Endothelial cell of umbilical vein (primary cell): ENCODE measurements at regions not wholly inside any gene's neighbourhood (a gene's known extent, or its start where the extent isn't known, plus 50 kb on each side); places are given as distances from the start of the nearest gene placed in this dataset.

Experiments
- BruUV-seq: library from RNA; stranded (reverse); fragments of 400-500 nt; replicated peaks from 2 replicates; lab custom pipeline; 2021; lab: Mats Ljungman, UMichigan
- CTCF ChIA-PET: fragments of 300-600, 350-600 bp; sonication (Branson Sonifier 250); formaldehyde crosslinking; loops from one replicate; lab custom pipeline; 2021; ENCODE audit warnings: antibody characterized with exemption, inconsistent platforms; lab: Charles Lee
- POLR2A ChIA-PET: fragments of 300-600, 350-600 bp; sonication (Branson Sonifier 250); formaldehyde crosslinking; loops from one replicate; lab custom pipeline; 2021; ENCODE audit warnings: antibody characterized with exemption, inconsistent platforms; lab: Charles Lee
- DNase-seq: peaks from one replicate; pipeline ENCODE4 v3.0.0-alpha.2; 2011; ENCODE audit warnings: low read depth, low spot score
- FAIRE-seq: peaks from 2 replicates; lab custom pipeline; 2011; peaks lifted over from hg19 to GRCh38; lab: Jason Lieb, UNC
- H2AFZ ChIP-seq: 2 replicates; pipeline ENCODE4 v1.6.0; 2012; ENCODE audit warnings: low read depth, low read length, control low read depth, inconsistent platforms
- H3K27ac ChIP-seq: 2 replicates; pipeline ENCODE4 v1.5.1; 2011; ENCODE audit warnings: low read depth, mild to moderate bottlenecking, control low read depth, low read length, moderate library complexity; ENCODE audit not compliant: insufficient read depth
- H3K27me3 ChIP-seq, 2 experiments: 2 replicates each; pipeline versions ENCODE4 v1.6.0 to v1.6.1; 2011; ENCODE audit warnings: low read length in 2 of 2, mixed read lengths in 1 of 2; ENCODE audit not compliant: control insufficient read depth in 2 of 2, insufficient read depth in 2 of 2
- H3K36me3 ChIP-seq, 2 experiments: 2 replicates in 1 of 2; 3 replicates in 1 of 2; pipeline ENCODE4 v1.5.1; 2011; ENCODE audit warnings: low read length in 2 of 2, mild to moderate bottlenecking in 1 of 2, moderate library complexity in 1 of 2; ENCODE audit not compliant: control insufficient read depth in 2 of 2, insufficient read depth in 2 of 2; ENCODE audit errors: extremely low read depth in 1 of 2
- H3K4me1 ChIP-seq: 3 replicates; pipeline ENCODE4 v1.5.1; 2011; ENCODE audit warnings: mild to moderate bottlenecking, low read length; ENCODE audit not compliant: control insufficient read depth, insufficient read depth; ENCODE audit errors: extremely low read depth
- H3K4me2 ChIP-seq: 2 replicates; pipeline ENCODE4 v1.6.1; 2011; ENCODE audit warnings: low read length, control low read depth, mixed read lengths; ENCODE audit not compliant: insufficient read depth
- H3K4me3 ChIP-seq, 3 experiments: fragments of 200-600 bp in 1 of 3; sonication (generic), shearing (Covaris generic) in 1 of 3; replicated peaks in 1 of 3; 2 replicates each; pipeline ENCODE4 v1.5.1; 2011 to 2016; ENCODE audit warnings: control low read depth in 3 of 3, low read length in 3 of 3, mild to moderate bottlenecking in 2 of 3, inconsistent platforms in 1 of 3, low read depth in 1 of 3, moderate library complexity in 1 of 3; ENCODE audit not compliant: insufficient read depth in 1 of 3
- H3K79me2 ChIP-seq: 2 replicates; pipeline ENCODE4 v1.6.0; 2012; ENCODE audit warnings: low read length, inconsistent platforms; ENCODE audit not compliant: control insufficient read depth, insufficient read depth
- H3K9ac ChIP-seq: replicated peaks from 2 replicates; pipeline ENCODE3; 2011; ENCODE audit warnings: low read length, control low read depth; ENCODE audit not compliant: insufficient read depth; ENCODE audit errors: extremely low read depth
- H3K9me1 ChIP-seq: replicated peaks from 3 replicates; pipeline ENCODE4 v1.6.0; 2011; ENCODE audit warnings: mild to moderate bottlenecking, low read length; ENCODE audit not compliant: control insufficient read depth, insufficient read depth; ENCODE audit errors: extremely low read depth
- H3K9me3 ChIP-seq: replicated peaks from 2 replicates; pipeline ENCODE4 v1.5.1; 2012; ENCODE audit warnings: low read length, inconsistent platforms; ENCODE audit not compliant: control insufficient read depth, insufficient read depth
- H4K20me1 ChIP-seq: replicated peaks from 2 replicates; pipeline ENCODE3; 2011; ENCODE audit warnings: mild to moderate bottlenecking, low read length; ENCODE audit not compliant: control insufficient read depth, insufficient read depth; ENCODE audit errors: extremely low read depth
- EZH2 ChIP-seq: IDR thresholded peaks from 2 replicates; pipeline ENCODE4 v1.6.1; 2012; ENCODE audit warnings: borderline replicate concordance, low read depth, mild to moderate bottlenecking, moderate library complexity, low read length, inconsistent platforms; ENCODE audit not compliant: severe bottlenecking
- FOS ChIP-seq: IDR thresholded peaks from 2 replicates; pipeline ENCODE4 v1.6.1; 2011; ENCODE audit warnings: mild to moderate bottlenecking, low read length, moderate library complexity, borderline replicate concordance; ENCODE audit not compliant: insufficient read depth
- GATA2 ChIP-seq: IDR thresholded peaks from 2 replicates; pipeline ENCODE4 v1.7.0; 2011; ENCODE audit warnings: low read depth, mild to moderate bottlenecking, moderate library complexity, mixed read lengths, low read length; ENCODE audit not compliant: insufficient read length, insufficient read depth
- JUN ChIP-seq: IDR thresholded peaks from 2 replicates; pipeline ENCODE4 v1.6.1; 2011; ENCODE audit warnings: borderline replicate concordance, low read depth; ENCODE audit not compliant: insufficient read length, insufficient read depth
- MYC ChIP-seq: IDR thresholded peaks from one replicate; pipeline ENCODE4 v1.6.1; 2011; ENCODE audit warnings: mild to moderate bottlenecking, low read depth, low read length
- POLR2A ChIP-seq: IDR thresholded peaks from 2 replicates; pipeline ENCODE4 v1.6.1; 2012; ENCODE audit warnings: low read depth, mild to moderate bottlenecking, control low read depth, low read length
- POLR2AphosphoS5 ChIP-seq: IDR thresholded peaks from 2 replicates; pipeline ENCODE4 v1.6.1; 2012; ENCODE audit warnings: low read depth, mild to moderate bottlenecking, control low read depth, low read length, moderate library complexity; ENCODE audit not compliant: insufficient read depth
- dilution Hi-C: fragments of 300-500 bp; cut with MboI; formaldehyde crosslinking; loops from one replicate; pipeline ENCODE4 v1.15.0; 2019; ENCODE audit warnings: low sequenced_read_pairs; ENCODE audit not compliant: extremely low pct_ligation_motif_present
- intact Hi-C: fragments of 100-400 bp; cut with micrococcal nuclease; formaldehyde crosslinking; loops from one replicate; pipeline ENCODE4 v1.10.0; 2022
- TF ChIP-seq, protein P1 (sequence below): IDR thresholded peaks from 2 replicates; pipeline ENCODE4 v1.6.1; 2011; ENCODE audit not compliant: insufficient read depth, insufficient read length
- TF ChIP-seq, protein P2 (sequence below), 2 donors: IDR thresholded peaks; 1 replicate in 1 of 2; 2 replicates in 1 of 2; pipeline ENCODE4 v1.5.1; 2011; ENCODE audit warnings: low read length in 2 of 2, mild to moderate bottlenecking in 2 of 2, moderate library complexity in 2 of 2, control low read depth in 1 of 2, inconsistent platforms in 1 of 2, low read depth in 1 of 2; ENCODE audit not compliant: insufficient read depth in 1 of 2; ENCODE audit errors: extremely low read depth in 1 of 2

DNA sequence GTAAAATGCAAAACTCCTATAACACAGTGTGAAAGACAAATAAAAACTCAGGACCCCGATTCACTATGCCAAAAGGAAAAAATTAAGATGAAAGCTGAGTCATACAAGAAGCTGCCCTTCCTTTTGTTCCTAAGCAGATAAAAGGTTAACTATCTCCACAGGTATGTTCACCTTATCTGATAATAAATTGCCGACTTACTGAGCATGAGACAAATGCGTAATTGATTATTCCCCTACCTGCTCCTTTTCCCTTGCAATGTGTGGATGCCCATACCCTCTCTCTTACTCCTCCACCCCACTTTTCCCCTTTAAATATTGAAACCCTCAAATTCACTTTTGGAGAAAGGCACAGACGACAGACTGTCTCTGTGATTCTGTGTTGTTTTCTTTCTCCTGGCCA, 148.6 kb upstream of the TMEM260 start:
- Histone ChIP-seq H3K4me2 (no peak overlapping the region), H3K27ac (no peak overlapping the region), H3K9me3 (no peaks in the 10 kb centered on the region), H3K9me1 (no peaks in the 10 kb centered on the region), H2AFZ (no peak overlapping the region), H3K79me2 (no peaks in the 10 kb centered on the region), H4K20me1 (no peaks in the 10 kb centered on the region), H3K36me3 (no peaks in the 10 kb centered on the region), H3K9ac (no peak overlapping the region), H3K4me1 (no peaks in the 10 kb centered on the region), H3K27me3 (peaks cover 6 to 8% of the 10 kb centered on the region in 2 experiments), H3K4me3 (no peak overlapping the region)
- TF ChIP-seq FOS: no peak
- TF ChIP-seq EZH2: no peak
- no peak for TF ChIP-seq GATA2
- TF ChIP-seq POLR2A: no peak
- no peak for TF ChIP-seq MYC
- TF ChIP-seq, protein P1, sequence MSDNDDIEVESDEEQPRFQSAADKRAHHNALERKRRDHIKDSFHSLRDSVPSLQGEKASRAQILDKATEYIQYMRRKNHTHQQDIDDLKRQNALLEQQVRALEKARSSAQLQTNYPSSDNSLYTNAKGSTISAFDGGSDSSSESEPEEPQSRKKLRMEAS: no peak
- no peak for TF ChIP-seq POLR2AphosphoS5
- TF ChIP-seq JUN: no peak
- TF ChIP-seq, protein P2, sequence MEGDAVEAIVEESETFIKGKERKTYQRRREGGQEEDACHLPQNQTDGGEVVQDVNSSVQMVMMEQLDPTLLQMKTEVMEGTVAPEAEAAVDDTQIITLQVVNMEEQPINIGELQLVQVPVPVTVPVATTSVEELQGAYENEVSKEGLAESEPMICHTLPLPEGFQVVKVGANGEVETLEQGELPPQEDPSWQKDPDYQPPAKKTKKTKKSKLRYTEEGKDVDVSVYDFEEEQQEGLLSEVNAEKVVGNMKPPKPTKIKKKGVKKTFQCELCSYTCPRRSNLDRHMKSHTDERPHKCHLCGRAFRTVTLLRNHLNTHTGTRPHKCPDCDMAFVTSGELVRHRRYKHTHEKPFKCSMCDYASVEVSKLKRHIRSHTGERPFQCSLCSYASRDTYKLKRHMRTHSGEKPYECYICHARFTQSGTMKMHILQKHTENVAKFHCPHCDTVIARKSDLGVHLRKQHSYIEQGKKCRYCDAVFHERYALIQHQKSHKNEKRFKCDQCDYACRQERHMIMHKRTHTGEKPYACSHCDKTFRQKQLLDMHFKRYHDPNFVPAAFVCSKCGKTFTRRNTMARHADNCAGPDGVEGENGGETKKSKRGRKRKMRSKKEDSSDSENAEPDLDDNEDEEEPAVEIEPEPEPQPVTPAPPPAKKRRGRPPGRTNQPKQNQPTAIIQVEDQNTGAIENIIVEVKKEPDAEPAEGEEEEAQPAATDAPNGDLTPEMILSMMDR (IDR thresholded peaks at IDR 0.05; ENCODE audit: extremely low read depth in 1 of 2, insufficient read depth in 1 of 2, low read depth in 1 of 2, low read length in 2 of 2): no peak
- DNase-seq (no peak), FAIRE-seq (no peak)
- BruUV-seq: no TSS peak
- CTCF ChIA-PET: interaction anchor here (1.7 to 3.7 kb wide), 2 partner anchors 8 to 11 kb away, joined by 4 to 16 read pairs; no protein-coding TSS in a partner anchor
- POLR2A ChIA-PET: no interaction called here
- dilution Hi-C loops: no loop called here
- intact Hi-C loops: no loop called here
